H1 (cell line): ENCODE measurements at regions not wholly inside any gene's neighbourhood (a gene's known extent, or its start where the extent isn't known, plus 50 kb on each side); places are given as distances from the start of the nearest gene placed in this dataset.

Experiments used
- CEBPB ChIP-seq: IDR thresholded peaks from 2 replicates; pipeline ENCODE4 v1.6.1; 2012; ENCODE audit warnings: low read depth, low read length
- FOSL1 ChIP-seq: IDR thresholded peaks from 2 replicates; pipeline ENCODE4 v1.6.1; 2011; ENCODE audit warnings: mild to moderate bottlenecking, low read depth, low read length, moderate library complexity; ENCODE audit not compliant: insufficient read depth
- KDM1A ChIP-seq: fragments of 200-600, 300-600 bp; sonication (generic); IDR thresholded peaks from 2 replicates; pipeline ENCODE4 v1.7.1; 2016; ENCODE audit warnings: mild to moderate bottlenecking, low read length, borderline replicate concordance
- POLR2A ChIP-seq, 2 experiments: IDR thresholded peaks; 1 replicate in 1 of 2; 2 replicates in 1 of 2; pipeline ENCODE4 v1.6.1; 2011; ENCODE audit warnings: low read depth in 2 of 2, low read length in 2 of 2, mild to moderate bottlenecking in 2 of 2; ENCODE audit errors: control extremely low read depth in 1 of 2
- POLR2AphosphoS5 ChIP-seq: IDR thresholded peaks from 2 replicates; pipeline ENCODE4 v1.6.1; 2011; ENCODE audit warnings: low read depth, low read length
- TAF1 ChIP-seq: IDR thresholded peaks from 2 replicates; pipeline ENCODE4 v1.6.1; 2011; ENCODE audit warnings: mild to moderate bottlenecking, low read depth, low read length
- YY1 ChIP-seq: IDR thresholded peaks from 2 replicates; pipeline ENCODE4 v1.6.1; 2011; ENCODE audit warnings: low read depth, mild to moderate bottlenecking, low read length
- TF ChIP-seq, protein P1 (sequence below), 3 experiments: IDR thresholded peaks; 1 replicate in 2 of 3; 2 replicates in 1 of 3; pipeline versions ENCODE4 v1.5.1 to v1.6.1; 2011; ENCODE audit warnings: low read length in 3 of 3, mild to moderate bottlenecking in 3 of 3, inconsistent platforms in 2 of 3, low read depth in 1 of 3, moderate library complexity in 1 of 3; ENCODE audit not compliant: insufficient read depth in 1 of 3; ENCODE audit errors: control extremely low read depth in 1 of 3
- TF ChIP-seq, protein P2 (sequence below): IDR thresholded peaks from 2 replicates; pipeline ENCODE4 v1.6.1; 2012; ENCODE audit warnings: inconsistent platforms
- TF ChIP-seq, protein P3 (sequence below): fragments of 300-600 bp; sonication (generic); IDR thresholded peaks from 2 replicates; pipeline ENCODE4 v1.7.1; 2012; ENCODE audit warnings: low read length, moderate library complexity, mild to moderate bottlenecking, inconsistent platforms; ENCODE audit not compliant: insufficient replicate concordance

DNA sequence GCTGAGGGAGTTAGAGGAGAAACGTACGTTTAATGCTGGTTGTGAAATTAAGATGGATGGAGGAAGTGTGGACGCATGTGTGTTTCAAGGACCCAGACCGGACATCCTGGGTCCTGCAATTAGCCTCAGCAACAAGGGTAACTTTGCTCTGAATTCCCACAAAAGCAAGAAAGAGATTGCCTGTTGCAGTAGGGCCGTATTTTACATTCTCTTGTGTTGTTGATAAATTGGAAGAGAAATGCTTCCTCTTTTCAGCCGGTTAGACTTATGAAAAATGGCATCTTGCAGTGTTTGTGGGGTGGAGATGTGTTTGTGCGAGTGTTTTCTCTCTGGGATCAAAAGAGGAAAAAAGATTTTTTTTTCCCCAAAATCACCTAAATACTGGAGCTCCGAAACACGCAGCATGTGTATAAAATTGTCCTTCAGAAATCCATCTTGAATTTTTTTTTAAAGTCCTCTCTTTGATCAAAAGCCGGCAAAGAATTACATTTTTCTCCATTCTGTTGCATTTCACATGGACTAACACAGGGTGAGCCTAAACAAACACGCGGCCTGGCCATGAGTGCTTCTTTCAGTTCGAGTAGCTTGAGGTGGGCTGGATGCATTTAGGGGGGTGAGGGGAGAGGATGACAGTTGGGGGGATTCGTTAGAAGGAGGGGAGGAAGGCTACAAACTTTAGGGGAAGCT lies 251.6 kb downstream of the C16orf95 start:
- TF ChIP-seq, protein P1, sequence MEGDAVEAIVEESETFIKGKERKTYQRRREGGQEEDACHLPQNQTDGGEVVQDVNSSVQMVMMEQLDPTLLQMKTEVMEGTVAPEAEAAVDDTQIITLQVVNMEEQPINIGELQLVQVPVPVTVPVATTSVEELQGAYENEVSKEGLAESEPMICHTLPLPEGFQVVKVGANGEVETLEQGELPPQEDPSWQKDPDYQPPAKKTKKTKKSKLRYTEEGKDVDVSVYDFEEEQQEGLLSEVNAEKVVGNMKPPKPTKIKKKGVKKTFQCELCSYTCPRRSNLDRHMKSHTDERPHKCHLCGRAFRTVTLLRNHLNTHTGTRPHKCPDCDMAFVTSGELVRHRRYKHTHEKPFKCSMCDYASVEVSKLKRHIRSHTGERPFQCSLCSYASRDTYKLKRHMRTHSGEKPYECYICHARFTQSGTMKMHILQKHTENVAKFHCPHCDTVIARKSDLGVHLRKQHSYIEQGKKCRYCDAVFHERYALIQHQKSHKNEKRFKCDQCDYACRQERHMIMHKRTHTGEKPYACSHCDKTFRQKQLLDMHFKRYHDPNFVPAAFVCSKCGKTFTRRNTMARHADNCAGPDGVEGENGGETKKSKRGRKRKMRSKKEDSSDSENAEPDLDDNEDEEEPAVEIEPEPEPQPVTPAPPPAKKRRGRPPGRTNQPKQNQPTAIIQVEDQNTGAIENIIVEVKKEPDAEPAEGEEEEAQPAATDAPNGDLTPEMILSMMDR (IDR thresholded peaks at IDR 0.05; ENCODE audit: control extremely low read depth in 1 of 3, insufficient read depth in 1 of 3, low read depth in 1 of 3, low read length in 3 of 3), result no peak
- TF ChIP-seq CEBPB (no peak), YY1 (no peak), POLR2AphosphoS5 (no peak), POLR2A (IDR thresholded peaks at IDR 0.05; ENCODE audit: control extremely low read depth in 1 of 2, low read depth in 2 of 2, low read length in 2 of 2) (no peak), FOSL1 (no peak), KDM1A (no peak), TAF1 (no peak)
- TF ChIP-seq, protein P2, sequence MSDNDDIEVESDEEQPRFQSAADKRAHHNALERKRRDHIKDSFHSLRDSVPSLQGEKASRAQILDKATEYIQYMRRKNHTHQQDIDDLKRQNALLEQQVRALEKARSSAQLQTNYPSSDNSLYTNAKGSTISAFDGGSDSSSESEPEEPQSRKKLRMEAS, result no peak
- TF ChIP-seq, protein P3, sequence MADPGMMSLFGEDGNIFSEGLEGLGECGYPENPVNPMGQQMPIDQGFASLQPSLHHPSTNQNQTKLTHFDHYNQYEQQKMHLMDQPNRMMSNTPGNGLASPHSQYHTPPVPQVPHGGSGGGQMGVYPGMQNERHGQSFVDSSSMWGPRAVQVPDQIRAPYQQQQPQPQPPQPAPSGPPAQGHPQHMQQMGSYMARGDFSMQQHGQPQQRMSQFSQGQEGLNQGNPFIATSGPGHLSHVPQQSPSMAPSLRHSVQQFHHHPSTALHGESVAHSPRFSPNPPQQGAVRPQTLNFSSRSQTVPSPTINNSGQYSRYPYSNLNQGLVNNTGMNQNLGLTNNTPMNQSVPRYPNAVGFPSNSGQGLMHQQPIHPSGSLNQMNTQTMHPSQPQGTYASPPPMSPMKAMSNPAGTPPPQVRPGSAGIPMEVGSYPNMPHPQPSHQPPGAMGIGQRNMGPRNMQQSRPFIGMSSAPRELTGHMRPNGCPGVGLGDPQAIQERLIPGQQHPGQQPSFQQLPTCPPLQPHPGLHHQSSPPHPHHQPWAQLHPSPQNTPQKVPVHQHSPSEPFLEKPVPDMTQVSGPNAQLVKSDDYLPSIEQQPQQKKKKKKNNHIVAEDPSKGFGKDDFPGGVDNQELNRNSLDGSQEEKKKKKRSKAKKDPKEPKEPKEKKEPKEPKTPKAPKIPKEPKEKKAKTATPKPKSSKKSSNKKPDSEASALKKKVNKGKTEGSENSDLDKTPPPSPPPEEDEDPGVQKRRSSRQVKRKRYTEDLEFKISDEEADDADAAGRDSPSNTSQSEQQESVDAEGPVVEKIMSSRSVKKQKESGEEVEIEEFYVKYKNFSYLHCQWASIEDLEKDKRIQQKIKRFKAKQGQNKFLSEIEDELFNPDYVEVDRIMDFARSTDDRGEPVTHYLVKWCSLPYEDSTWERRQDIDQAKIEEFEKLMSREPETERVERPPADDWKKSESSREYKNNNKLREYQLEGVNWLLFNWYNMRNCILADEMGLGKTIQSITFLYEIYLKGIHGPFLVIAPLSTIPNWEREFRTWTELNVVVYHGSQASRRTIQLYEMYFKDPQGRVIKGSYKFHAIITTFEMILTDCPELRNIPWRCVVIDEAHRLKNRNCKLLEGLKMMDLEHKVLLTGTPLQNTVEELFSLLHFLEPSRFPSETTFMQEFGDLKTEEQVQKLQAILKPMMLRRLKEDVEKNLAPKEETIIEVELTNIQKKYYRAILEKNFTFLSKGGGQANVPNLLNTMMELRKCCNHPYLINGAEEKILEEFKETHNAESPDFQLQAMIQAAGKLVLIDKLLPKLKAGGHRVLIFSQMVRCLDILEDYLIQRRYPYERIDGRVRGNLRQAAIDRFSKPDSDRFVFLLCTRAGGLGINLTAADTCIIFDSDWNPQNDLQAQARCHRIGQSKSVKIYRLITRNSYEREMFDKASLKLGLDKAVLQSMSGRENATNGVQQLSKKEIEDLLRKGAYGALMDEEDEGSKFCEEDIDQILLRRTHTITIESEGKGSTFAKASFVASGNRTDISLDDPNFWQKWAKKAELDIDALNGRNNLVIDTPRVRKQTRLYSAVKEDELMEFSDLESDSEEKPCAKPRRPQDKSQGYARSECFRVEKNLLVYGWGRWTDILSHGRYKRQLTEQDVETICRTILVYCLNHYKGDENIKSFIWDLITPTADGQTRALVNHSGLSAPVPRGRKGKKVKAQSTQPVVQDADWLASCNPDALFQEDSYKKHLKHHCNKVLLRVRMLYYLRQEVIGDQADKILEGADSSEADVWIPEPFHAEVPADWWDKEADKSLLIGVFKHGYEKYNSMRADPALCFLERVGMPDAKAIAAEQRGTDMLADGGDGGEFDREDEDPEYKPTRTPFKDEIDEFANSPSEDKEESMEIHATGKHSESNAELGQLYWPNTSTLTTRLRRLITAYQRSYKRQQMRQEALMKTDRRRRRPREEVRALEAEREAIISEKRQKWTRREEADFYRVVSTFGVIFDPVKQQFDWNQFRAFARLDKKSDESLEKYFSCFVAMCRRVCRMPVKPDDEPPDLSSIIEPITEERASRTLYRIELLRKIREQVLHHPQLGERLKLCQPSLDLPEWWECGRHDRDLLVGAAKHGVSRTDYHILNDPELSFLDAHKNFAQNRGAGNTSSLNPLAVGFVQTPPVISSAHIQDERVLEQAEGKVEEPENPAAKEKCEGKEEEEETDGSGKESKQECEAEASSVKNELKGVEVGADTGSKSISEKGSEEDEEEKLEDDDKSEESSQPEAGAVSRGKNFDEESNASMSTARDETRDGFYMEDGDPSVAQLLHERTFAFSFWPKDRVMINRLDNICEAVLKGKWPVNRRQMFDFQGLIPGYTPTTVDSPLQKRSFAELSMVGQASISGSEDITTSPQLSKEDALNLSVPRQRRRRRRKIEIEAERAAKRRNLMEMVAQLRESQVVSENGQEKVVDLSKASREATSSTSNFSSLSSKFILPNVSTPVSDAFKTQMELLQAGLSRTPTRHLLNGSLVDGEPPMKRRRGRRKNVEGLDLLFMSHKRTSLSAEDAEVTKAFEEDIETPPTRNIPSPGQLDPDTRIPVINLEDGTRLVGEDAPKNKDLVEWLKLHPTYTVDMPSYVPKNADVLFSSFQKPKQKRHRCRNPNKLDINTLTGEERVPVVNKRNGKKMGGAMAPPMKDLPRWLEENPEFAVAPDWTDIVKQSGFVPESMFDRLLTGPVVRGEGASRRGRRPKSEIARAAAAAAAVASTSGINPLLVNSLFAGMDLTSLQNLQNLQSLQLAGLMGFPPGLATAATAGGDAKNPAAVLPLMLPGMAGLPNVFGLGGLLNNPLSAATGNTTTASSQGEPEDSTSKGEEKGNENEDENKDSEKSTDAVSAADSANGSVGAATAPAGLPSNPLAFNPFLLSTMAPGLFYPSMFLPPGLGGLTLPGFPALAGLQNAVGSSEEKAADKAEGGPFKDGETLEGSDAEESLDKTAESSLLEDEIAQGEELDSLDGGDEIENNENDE, result no peak
